Vagina (tissue), 2 donors: ENCODE measurements at regions not wholly inside any gene's neighbourhood (a gene's known extent, or its start where the extent isn't known, plus 50 kb on each side); places are given as distances from the start of the nearest gene placed in this dataset.

Experiments
- CTCF ChIP-seq, 3 experiments: fragments of 450-650 bp in 2 of 3; fragments of 200-600 bp in 1 of 3; sonication (generic) in 1 of 3; IDR thresholded peaks; one replicate each; pipeline ENCODE4 v1.5.1; 2017 to 2019; ENCODE audit warnings: antibody characterized with exemption in 3 of 3, mild to moderate bottlenecking in 2 of 3, moderate library complexity in 2 of 3
- POLR2A ChIP-seq, 2 donors: fragments of 450-650 bp; IDR thresholded peaks; one replicate each; pipeline ENCODE4 v1.6.1; 2017; ENCODE audit warnings: antibody characterized with exemption in 2 of 2, mild to moderate bottlenecking in 2 of 2, moderate library complexity in 2 of 2
- POLR2AphosphoS5 ChIP-seq, 2 donors: sonication (generic); formaldehyde crosslinking; IDR thresholded peaks; one replicate each; pipeline ENCODE4 v1.9.0; 2017; ENCODE audit warnings: antibody characterized with exemption in 2 of 2, mild to moderate bottlenecking in 2 of 2, low read depth in 1 of 2; ENCODE audit not compliant: insufficient read depth in 1 of 2

DNA sequence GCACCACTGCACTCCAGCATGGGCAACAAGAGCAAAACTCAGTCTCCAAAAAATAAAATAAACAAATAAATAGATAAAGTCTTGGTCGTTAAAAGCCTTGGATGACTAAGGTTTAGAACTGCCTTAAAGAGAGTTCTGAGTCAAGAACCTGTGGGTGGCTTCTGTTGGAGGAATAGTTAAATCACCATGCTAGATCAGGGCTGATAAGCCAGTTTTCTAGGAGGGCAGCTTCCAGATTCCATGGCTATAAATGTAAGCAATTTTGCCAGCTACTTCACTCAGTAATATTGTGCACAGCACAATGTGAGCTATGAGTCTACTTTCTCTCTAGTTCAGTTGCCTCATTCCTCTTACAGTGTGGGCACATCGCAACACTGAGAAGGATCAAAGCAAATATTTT, 242.1 kb upstream of the NUDT12 start:
- no peak for TF ChIP-seq CTCF (IDR thresholded peaks at IDR 0.05)
- no peak for TF ChIP-seq POLR2A (IDR thresholded peaks at IDR 0.05)
- TF ChIP-seq POLR2AphosphoS5 (IDR thresholded peaks at IDR 0.05; ENCODE audit: insufficient read depth in 1 of 2, low read depth in 1 of 2) = no peak
